ELF-1 (cell line): ENCODE measurements at regions not wholly inside any gene's neighbourhood (a gene's known extent, or its start where the extent isn't known, plus 50 kb on each side); places are given as distances from the start of the nearest gene placed in this dataset.
"Not testable (repeated sequence)": the region's sequence is repeated elsewhere in the genome, so short reads cannot be mapped to it uniquely, and the experiment has no call there.

Experiments used
- DNase-seq: peaks from one replicate; pipeline ENCODE4 v3.0.0-alpha.2; 2016; ENCODE audit warnings: low read depth, low spot score

GRCh38 chr10:118870467-118871243 is 115.9 kb upstream of the CACUL1 start:
- peak; percentile 42 for DNase-seq

DNA sequence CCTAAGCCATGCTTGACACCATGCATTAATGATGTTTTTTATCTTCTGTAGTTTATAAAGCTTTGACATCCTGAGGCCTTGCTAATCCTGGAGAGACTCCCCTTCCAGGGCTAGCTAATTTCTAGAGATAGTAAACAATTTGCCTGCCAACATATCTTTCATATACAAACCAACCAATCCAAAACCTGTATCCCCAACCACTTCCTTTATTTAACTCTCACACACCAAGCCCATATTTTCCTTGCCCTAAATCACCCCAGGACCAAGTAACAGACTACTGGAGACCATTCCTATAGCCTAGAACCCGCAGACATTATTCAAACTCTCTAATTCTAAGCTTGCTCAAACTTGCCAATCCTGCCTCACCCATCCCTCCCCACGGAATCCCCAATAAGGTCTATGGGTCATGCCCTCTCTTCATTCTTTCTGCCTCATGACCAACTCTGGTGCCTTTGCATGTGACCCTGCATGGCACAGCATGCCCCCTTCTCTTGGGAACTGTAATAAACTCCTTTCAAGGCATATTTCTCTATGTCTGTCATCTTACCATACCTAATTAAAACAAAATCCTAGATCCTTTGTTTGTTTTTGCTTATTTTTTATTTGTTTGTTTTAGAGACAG is 116.6 kb upstream of the CACUL1 start:
- no peak for DNase-seq

- DNase-seq: no peak
Measured at GRCh38 chr10:118873091-118873737, 118.4 kb upstream of the CACUL1 start.

- no peak for DNase-seq
Measured at GRCh38 chr10:118873738-118874105, 119.0 kb upstream of the CACUL1 start.

DNA sequence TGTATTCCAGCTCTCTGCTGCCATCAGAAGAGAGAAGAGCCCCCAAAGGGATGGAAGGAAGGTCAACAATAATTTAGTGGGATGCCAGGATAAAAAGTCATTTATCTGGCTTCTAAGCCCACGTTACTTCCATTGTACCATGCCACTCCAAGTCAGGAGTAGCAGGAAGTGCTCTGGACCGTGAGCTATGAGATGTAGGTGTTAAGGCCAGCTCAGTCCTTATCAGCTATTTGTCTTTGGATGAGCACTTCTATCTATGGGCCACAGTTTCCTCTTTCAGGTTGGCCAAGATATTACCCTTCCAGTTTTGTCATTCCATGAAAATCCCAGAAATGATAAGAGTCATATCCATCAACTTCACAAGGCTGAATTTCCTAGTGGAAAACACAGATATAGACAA is 119.4 kb upstream of the CACUL1 start:
- DNase-seq: no peak

DNA sequence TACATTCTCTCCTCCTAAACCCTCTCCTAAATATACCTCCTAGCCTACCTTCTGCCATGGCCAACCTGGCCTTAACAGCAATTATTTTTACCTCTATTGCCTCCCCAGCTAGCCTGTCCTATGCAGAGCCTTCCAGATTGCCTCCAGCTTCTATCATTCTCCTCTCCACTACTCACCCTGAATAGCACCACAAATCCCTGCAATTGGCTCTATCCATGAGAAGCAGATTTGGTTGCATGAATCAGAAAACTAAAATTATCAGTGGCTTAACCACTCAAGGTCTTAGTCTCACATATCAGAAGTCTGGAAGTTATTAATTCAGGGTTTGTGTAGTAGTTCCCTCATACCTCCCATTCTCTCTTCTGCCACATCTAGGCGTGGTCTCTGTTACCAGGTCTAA is 120.3 kb upstream of the CACUL1 start:
- DNase-seq: no peak

DNA sequence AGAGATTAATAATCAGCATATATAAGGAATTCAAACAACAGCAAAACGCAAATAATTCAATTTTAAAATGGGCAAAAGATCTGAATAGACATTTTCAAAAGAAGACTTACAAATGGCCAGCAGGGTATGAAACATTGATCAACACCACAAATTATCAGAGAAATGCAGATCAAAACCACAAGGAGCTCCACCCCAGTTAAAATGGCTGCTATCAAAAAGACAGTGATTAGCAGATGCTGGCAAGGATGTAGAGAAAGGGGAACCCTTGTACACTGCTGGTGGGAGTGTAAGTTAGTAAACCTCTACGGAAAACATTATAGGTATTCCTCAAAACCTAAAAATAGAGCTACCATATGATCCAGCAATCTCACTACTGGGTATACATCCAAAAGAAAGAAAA is 128.0 kb upstream of the CACUL1 start:
- DNase-seq: no peak

DNA sequence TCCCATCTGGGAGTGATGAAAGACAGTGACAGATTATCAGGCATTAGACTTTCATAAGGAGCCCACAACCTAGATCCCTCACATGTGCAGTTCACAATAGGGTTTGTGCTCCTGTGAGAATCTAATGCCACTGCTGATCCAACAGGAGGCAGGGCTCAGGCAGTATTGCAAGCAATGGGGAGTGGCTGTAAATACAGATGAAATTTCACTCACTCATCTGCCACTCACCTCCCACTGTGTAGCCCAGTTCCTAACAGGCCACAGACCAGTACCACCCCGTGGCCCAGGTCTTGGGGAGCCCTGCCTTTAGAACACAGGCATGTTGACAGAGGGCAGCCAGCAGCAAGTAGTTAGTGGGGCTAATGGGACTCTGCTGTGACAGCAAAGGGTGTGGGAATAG is 137.3 kb upstream of the NANOS1 start:
- DNase-seq: no peak

GRCh38 chr10:118894891-118895290 is 134.6 kb upstream of the NANOS1 start:
- not testable (repeated sequence) for DNase-seq

DNA sequence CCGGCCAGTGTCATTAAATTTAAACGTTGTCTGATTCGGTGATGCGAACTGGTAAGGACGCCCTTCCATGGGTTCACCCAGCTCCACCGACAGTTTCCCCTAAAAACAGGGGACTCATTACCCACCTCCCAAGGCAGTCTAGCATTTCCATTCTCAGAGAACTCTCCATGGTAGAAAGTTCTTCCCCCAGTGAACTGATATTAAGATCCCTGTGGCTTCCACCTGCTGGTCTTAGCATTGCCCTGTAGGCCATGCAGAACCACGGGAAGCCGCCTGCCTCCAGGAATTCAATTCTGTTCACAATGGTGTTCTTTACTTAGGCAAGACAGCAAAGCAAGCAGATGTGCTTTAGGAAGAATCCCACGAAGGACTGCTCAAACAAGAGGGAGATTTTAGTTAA is 128.9 kb upstream of the NANOS1 start:
- DNase-seq: no peak

- DNase-seq: no peak
Measured at GRCh38 chr10:118901380-118901779, 128.1 kb upstream of the NANOS1 start.

- no peak for DNase-seq
Measured at GRCh38 chr10:118901906-118902305, 127.6 kb upstream of the NANOS1 start.

- not testable (repeated sequence) for DNase-seq
Measured at GRCh38 chr10:118902656-118903055, 126.9 kb upstream of the NANOS1 start.

GRCh38 chr10:118903251-118903650 is 126.3 kb upstream of the NANOS1 start:
- DNase-seq: no peak

DNA sequence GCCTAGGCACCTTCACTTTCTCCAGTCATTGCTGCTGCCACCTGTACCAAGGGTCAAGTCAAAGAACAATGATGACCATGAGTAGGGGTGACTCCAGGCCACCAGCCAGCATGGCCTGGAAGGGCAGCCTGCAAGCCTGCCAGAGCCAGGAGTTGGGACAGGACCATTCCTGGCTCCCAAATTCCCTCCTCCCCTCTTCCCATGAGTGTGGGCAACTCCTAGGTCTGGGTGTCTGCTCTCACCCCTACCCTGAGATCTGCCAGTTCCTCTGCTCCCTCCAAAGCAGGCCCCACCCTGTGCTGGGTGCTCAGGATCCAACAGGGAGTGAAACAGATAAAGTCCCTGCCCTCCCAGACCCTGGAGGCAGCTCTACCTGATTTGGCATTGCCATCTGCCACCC is 125.8 kb upstream of the NANOS1 start:
- DNase-seq: no peak

DNA sequence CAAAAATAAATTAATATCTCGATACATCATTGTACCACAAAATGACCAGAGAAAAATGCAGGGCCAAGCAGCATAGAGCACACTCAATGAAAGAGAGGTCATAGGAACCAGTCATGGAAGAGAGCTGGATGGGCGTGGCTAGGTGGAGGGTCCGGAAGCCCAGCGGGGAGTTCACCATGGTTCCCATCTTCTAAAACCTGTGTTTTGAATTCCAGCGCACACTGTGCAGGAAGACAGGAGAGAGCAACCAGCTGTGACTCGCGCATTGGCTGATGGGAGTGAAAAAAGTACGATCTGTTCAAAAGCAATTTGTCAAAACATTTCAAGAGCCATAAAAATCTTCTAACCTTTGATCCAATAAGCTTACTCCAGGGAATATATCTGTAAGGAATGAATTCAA is 125.2 kb upstream of the NANOS1 start:
- DNase-seq: no peak

DNA sequence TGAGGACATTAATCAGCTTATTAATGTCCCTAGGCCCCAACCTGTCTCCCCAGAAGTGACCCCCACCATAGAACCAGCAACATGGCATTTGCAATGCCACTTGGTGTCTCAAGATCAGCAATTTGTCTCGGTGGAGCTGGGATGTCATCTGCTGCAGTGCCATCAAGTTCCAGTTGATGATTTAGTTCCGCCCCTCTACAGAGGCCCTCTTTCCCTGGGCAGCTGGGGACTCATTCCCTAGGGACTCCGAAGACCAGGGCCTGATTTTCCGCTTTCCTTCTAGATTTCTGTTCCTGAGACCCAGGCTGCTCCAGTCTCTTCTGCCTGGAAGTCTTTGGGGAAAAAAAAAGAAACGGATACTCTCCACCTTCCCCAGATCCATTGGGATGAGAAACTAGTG is 122.5 kb upstream of the NANOS1 start:
- no peak for DNase-seq

GRCh38 chr10:118908557-118909256 is 120.8 kb upstream of the NANOS1 start:
- no peak for DNase-seq

GRCh38 chr10:118910702-118911101 is 118.8 kb upstream of the NANOS1 start:
- DNase-seq: no peak

DNA sequence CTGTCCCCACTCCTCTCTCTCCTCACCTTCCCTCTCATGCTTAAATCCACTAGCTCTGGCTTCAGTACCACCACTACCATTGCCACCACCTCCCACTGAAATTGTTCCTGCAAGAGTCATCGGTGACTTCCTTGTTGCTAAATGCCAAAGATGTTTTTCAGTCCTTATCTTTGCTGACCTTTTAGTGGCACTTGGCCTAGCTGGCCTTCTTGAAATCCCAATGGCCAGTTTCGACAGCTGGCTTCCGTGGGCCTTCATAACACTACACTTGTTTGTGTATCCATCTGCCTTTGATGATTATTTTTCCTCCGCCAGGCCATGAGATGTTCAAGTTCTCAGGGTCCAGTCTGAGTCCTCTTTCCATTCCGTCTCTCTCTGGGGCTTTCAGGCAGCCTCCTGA is 118.2 kb upstream of the NANOS1 start:
- DNase-seq: no peak

DNA sequence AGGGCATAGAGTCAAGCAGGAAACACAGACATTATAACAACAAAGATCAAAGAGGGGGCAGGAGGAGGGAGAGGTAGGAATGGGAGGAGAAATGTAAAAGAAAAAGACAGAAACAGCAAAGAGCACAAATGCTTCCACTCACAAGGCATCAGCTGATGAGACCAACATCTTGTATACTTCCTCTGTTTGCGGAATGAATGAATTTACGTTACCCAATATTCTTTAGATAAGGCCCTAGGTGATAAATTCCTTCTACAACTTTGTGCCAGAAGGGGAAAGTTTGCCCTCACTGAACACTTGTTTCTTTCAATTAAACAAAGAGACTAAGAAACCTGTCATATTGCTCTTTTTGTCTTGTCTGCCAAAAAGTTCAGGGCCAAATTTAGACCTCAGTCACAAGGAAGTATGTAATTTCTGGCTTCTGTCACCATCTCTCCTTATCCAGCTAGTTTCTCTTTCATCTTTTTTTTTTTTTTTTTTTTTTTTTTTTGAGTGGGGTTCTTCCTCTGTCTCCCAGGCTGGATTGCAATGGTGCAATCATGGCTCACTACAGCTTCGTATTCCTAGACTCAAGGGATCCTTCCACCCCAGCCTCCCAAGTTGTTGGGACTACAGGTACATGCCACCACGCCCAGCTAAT is 116.4 kb upstream of the NANOS1 start:
- no peak for DNase-seq

DNA sequence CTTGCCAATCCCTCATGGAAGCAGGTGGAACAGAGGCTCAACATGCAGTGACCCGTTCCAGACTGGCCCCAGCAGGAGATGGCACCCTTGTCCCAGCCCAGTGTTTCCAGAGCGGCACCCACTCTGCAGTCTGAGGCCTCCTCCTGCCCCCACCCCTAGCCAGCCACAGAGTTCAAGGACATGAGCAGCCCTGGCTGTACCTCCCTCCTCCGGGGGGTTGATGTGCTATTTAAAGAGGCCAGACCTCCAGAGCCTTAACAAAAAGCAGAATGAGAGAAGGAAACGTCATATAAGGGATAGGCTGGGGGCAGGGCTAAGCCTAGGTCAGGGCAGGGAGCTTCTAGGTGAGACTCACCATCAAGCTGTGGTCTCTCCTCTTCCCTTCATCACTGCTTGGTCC is 115.7 kb upstream of the NANOS1 start:
- no peak for DNase-seq
